ENCODE measurements at regions not wholly inside any gene's neighbourhood (a gene's known extent, or its start where the extent isn't known, plus 50 kb on each side); places are given as distances from the start of the nearest gene placed in this dataset.

DNA sequence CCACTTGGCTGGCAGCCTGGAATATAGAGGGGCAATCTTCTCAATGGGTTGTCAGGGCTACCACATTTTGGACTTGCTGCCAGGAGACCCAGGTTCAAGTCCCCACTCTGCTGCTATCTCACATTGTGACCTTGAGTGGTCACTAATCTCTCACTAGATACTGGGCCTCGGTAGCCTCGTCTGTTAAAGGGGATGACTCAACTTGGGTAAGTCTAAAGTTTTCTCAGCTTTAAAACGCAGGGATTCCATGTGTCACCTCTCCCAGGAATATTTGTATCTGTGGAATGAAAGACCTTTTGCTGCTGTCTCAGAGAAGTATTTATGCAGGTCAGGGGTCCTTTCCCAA is 86.3 kb downstream of the SEMA4F start:
- Mint-ChIP-seq H3K9me3 (peaks cover 10% of the 10 kb centered on the region), H3K4me1 (peaks cover 28% of the 10 kb centered on the region)

DNA sequence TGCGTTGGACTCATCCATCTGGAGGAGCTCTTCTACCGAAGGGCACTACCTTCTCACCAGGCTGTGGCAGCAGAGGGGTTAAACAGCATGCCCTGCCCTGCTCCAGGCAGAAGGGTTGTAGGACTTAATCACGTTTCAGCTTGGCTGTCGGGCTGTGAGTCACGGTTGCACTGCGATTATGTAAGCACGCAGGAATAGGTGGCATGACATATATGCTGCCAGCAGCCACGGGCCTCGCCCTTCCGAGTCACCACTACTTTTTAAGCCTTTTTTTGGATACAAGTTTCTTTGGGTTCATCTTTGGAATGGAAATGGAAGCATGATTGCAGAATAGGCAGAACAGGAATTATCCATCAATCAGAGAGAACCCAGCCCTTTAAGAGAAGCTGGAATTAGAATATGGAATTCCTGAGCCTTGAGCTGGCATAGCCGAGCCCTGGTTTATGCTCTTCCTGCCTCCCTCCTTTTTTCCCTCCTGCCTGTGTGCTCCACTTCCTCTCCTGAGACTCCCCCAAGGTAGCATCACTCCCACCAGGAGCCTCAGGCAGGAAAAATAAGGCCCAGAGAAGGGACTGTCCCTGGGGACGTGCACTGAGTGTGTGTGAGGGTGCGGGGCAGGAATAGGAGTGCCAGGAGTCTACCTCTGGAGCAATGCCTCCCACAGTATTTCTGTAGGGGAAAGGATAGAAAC is 86.8 kb downstream of the SEMA4F start:
- Mint-ChIP-seq H3K36me3 (ENCODE audit: low read depth) (peaks cover 4% of the 10 kb centered on the region), H3K4me3 (no peak overlapping the region), H3K4me1 (peaks cover 24% of the 10 kb centered on the region), H3K27ac (no peak overlapping the region), H3K27me3 (ENCODE audit: low read depth) (peaks cover 3% of the 10 kb centered on the region), H3K9me3 (peaks cover 10% of the 10 kb centered on the region)
- TF ChIP-seq, protein P1, sequence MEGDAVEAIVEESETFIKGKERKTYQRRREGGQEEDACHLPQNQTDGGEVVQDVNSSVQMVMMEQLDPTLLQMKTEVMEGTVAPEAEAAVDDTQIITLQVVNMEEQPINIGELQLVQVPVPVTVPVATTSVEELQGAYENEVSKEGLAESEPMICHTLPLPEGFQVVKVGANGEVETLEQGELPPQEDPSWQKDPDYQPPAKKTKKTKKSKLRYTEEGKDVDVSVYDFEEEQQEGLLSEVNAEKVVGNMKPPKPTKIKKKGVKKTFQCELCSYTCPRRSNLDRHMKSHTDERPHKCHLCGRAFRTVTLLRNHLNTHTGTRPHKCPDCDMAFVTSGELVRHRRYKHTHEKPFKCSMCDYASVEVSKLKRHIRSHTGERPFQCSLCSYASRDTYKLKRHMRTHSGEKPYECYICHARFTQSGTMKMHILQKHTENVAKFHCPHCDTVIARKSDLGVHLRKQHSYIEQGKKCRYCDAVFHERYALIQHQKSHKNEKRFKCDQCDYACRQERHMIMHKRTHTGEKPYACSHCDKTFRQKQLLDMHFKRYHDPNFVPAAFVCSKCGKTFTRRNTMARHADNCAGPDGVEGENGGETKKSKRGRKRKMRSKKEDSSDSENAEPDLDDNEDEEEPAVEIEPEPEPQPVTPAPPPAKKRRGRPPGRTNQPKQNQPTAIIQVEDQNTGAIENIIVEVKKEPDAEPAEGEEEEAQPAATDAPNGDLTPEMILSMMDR (IDR thresholded peaks at IDR 0.05; ENCODE audit: unreplicated experiment in 3 of 3): no peak

More for the DNA sequence above, 86.3 kb downstream of the SEMA4F start:
- Mint-ChIP-seq H3K36me3 (ENCODE audit: low read depth) (peaks cover 4% of the 10 kb centered on the region), H3K27me3 (ENCODE audit: low read depth) (peaks cover 3% of the 10 kb centered on the region), H3K27ac (no peak overlapping the region), H3K4me3 (no peak overlapping the region)
- TF ChIP-seq, protein P1 (IDR thresholded peaks at IDR 0.05; ENCODE audit: unreplicated experiment in 3 of 3): no peak

DNA sequence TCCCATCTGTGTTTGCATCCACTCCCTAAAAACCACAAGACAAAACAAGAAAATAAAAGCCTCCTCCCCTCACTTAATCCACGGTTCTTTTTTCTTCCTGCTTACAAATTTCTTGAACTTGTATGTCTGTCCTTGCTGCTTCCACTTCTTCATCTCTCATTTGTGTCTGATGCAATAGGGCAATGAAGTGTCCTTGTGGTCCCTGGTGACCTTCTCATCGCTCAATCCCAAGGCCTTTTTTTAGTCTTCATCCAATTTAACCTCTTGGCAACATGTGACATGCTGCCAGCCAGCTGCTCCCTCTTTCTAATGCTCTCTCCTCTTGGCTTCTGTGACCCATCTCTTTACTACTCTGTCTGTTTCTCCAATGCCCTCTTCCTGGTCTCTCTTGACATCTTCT is 87.6 kb downstream of the SEMA4F start:
- TF ChIP-seq, protein P1 (IDR thresholded peaks at IDR 0.05; ENCODE audit: unreplicated experiment in 3 of 3): no peak
- Mint-ChIP-seq H3K4me3 (no peak overlapping the region), H3K27ac (no peak overlapping the region), H3K36me3 (ENCODE audit: low read depth) (peaks cover 4% of the 10 kb centered on the region), H3K27me3 (ENCODE audit: low read depth) (peaks cover 7% of the 10 kb centered on the region), H3K9me3 (peaks cover 7% of the 10 kb centered on the region), H3K4me1 (peaks cover 24% of the 10 kb centered on the region)

DNA sequence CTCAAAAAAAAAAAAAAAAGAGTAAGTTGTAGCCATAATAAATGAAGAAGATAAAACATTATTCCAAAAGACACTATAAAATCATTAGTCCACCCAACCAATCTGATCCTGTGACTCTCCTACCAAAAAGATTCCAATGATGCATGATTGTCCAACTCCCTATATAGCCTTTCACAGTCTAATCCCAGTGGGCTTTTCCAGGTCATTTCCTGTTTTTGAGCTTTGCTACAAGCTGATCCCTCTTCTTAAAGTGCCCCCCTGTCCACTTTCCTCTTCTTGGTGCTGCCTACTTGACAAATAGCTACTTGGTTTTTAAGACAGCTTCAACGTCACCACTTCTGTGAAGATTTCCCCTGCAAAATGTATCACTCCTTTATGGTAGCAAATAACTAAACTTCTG is 88.4 kb downstream of the SEMA4F start:
- no peak overlapping the region for H3K27ac Mint-ChIP-seq
- H3K4me1 Mint-ChIP-seq: peaks cover 24% of the 10 kb centered on the region
- peaks cover 7% of the 10 kb centered on the region for H3K27me3 Mint-ChIP-seq (ENCODE audit: low read depth)
- H3K36me3 Mint-ChIP-seq (ENCODE audit: low read depth): no peaks in the 10 kb centered on the region
- peaks cover under 1% of the 10 kb centered on the region for H3K9me3 Mint-ChIP-seq
- TF ChIP-seq, protein P1 (IDR thresholded peaks at IDR 0.05; ENCODE audit: unreplicated experiment in 3 of 3): no peak
- H3K4me3 Mint-ChIP-seq: no peak overlapping the region

DNA sequence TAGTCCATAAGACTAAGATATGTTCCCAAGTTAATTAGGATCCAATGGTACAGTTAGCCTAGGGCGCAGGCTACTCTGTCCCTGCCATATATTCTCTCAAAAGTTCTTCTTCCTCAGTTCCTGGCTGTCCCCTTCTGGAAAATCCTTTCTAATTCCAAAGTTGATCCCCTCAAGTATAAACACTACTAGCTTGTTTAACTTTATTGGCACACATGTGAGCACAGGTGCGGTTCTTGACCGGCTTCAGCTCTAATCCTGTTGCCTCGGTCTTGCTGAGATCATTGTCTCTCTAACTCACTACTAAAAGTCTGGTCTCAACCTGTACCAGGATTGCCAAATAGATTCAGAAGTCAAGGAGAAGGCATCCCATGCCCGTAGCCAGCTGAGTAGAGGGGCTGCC is 89.0 kb downstream of the SEMA4F start:
- H3K4me3 Mint-ChIP-seq: no peak overlapping the region

More for the DNA sequence above, 89.0 kb downstream of the SEMA4F start:
- Mint-ChIP-seq H3K27me3 (ENCODE audit: low read depth) (peaks cover 12% of the 10 kb centered on the region), H3K9me3 (no peaks in the 10 kb centered on the region), H3K4me1 (peaks cover 24% of the 10 kb centered on the region), H3K27ac (no peak overlapping the region), H3K36me3 (ENCODE audit: low read depth) (no peaks in the 10 kb centered on the region)
- TF ChIP-seq, protein P1 (IDR thresholded peaks at IDR 0.05; ENCODE audit: unreplicated experiment in 3 of 3): no peak
